ENCODE measurements at regions not wholly inside any gene's neighbourhood (a gene's known extent, or its start where the extent isn't known, plus 50 kb on each side); places are given as distances from the start of the nearest gene placed in this dataset.

DNA sequence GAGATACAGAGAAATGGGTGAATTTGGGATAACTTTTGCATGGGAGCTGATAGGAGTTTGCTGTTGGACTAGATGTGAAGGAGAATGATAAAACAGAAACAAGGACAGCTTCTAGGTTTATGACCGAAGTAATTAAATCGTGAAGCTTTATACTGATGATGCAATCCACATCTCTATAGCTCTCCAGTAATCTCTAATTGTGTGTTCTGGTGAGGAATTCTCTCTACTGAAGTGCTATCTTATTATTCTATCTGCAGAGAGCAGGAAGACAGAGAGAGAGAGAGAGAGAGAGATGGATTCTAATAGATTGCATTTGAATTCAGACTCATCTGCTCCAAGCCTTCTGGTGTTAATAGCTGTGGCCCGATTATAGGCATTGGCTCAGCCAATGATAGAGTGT, 113.5 kb upstream of the FRMD4B start:
- TF ChIP-seq YY1 (IDR thresholded peaks at IDR 0.05; ENCODE audit: insufficient read depth, insufficient read length): no peak
- no peak for TF ChIP-seq ZNF274 (IDR thresholded peaks at IDR 0.05; ENCODE audit: low read depth, low read length)
- no peak for TF ChIP-seq SUZ12 (IDR thresholded peaks at IDR 0.05; ENCODE audit: extremely low read depth, insufficient read depth, insufficient read length)
